ENCODE measurements at regions not wholly inside any gene's neighbourhood (a gene's known extent, or its start where the extent isn't known, plus 50 kb on each side); places are given as distances from the start of the nearest gene placed in this dataset.
"Not testable (repeated sequence)": the region's sequence is repeated elsewhere in the genome, so short reads cannot be mapped to it uniquely, and the experiment has no call there.

- DNase-seq, result no peak
Measured at GRCh38 chr1:221206076-221206475, 326.8 kb downstream of the HLX start.

- DNase-seq, result no peak
Measured at GRCh38 chr1:221212926-221213325, 333.7 kb downstream of the HLX start.

- no peak for DNase-seq
Measured at GRCh38 chr1:221217029-221217428, 337.8 kb downstream of the HLX start.

DNA sequence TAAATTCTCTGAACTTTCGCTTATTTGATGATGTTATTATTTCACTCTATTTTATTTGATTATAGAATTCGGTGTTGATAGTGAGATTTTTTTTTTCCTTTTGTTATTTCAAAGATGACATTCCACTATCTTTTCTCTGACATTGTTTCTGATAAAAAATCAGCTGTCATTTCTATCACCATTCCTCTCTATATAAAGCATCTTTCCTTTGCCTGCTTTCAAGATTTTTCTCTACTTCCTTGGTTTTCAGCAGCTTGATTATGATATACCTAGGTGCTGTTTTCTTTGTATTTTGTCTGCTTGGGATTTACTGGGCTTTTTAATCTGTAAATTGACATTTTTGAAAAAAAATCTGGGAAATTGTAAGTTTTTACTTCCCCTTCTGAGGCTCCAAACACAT lies 344.0 kb downstream of the HLX start:
- no peak for DNase-seq

- no peak for DNase-seq
Measured at GRCh38 chr1:221227460-221227859, 348.2 kb downstream of the HLX start.

GRCh38 chr1:221227872-221228337 lies 348.7 kb downstream of the HLX start:
- DNase-seq, result no peak

GRCh38 chr1:221228594-221228993 lies 349.4 kb downstream of the HLX start:
- no peak for DNase-seq

DNA sequence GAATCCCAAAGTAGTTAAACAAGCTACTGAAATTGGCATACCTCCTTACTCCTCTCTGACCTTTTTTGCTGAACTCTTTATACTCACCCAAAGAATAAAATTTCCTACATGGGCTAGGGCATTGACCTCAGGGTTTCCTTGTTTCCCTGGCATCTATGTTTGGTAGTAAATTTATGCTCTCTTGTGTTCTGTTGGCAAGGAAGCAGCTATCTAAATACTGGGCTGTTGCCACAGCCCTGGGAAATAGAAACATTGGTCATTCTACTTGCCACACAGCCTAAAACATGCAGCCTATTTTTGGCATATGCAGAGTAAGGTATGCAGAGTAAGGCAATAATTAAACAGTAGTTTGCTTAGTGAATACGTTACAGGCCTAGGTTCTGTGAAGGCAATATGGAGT lies 351.4 kb downstream of the HLX start:
- no peak for DNase-seq

GRCh38 chr1:221234791-221235190 lies 355.5 kb downstream of the HLX start:
- no peak for DNase-seq

GRCh38 chr1:221237587-221237986 lies 358.3 kb downstream of the HLX start:
- DNase-seq, result no peak

DNA sequence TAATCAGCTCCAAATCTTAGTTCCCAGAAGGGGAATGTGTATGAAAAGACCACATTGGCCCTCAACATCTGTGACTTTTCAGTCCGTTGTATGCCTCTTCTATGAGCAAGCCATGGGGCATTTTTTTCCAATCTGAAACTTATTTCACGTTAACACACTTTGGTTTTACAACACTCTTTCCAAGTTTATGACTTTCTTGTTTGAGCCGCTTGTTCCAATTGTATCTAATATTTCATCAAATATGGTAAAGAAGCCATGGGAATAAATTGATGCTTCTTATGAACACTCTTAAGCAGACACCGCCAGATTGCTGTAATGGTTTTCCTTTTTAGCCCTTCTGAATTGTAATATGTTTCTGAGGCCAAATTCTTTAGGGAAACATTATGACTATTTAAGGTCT lies 359.9 kb downstream of the HLX start:
- no peak for DNase-seq

DNA sequence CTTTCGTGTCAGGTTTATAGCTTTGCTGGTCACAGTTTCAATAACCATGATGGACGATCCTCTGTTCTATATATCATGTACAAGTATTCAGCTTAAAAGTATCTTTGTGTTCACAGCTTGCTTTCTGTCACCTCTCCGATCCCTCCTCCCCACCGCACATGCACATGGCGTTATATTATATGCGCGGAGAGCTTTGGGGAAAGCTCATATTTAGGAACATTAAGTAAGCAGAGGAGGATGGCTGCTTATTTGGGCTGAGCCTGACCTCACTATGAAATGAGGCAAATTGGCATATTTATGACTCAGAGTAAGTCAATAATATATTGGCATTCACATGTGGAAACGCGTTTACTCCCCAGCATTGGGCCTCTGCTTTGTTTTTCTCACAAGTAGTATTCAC lies 360.5 kb downstream of the HLX start:
- DNase-seq, result no peak

DNA sequence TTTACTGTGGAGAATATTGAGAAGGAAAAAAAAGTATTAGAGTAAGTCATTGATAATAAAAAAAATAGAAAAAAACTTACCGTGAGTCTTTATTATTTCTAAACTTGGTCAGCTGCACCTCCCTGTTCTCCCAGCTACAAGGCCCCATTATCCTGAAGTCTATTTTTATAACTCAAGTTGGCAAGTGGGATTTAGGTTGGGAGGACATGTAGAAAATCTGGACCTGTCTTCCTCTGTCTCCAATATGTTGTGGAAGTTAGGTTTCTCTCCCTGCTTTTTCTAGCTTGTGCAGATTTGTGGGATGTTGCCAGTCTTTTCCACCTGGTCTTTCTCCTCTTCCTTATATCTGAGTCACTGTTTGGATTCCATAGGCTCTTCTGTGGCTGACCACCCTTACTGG lies 361.4 kb downstream of the HLX start:
- no peak for DNase-seq

GRCh38 chr1:221241157-221241556 lies 361.9 kb downstream of the HLX start:
- no peak for DNase-seq

GRCh38 chr1:221241592-221241991 lies 362.3 kb downstream of the HLX start:
- DNase-seq, result no peak

DNA sequence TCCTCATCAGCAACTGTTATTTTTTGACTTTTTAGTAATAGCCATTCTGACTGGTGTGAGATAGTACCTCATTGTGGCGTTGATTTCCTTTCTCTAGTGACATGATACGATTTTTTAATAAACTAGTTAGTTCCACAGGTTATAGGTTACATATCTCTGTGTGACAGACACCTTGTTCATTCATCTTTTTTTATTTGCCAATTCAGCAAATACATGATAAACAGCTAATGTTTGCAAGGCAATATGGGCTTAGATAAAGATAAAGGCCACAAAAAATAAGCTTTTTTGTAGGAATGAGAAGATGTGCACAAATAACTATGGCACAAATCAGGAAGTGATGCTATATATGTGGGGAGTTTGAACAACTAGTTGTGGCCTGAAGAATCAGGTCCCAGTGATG lies 366.8 kb downstream of the HLX start:
- DNase-seq, result no peak

DNA sequence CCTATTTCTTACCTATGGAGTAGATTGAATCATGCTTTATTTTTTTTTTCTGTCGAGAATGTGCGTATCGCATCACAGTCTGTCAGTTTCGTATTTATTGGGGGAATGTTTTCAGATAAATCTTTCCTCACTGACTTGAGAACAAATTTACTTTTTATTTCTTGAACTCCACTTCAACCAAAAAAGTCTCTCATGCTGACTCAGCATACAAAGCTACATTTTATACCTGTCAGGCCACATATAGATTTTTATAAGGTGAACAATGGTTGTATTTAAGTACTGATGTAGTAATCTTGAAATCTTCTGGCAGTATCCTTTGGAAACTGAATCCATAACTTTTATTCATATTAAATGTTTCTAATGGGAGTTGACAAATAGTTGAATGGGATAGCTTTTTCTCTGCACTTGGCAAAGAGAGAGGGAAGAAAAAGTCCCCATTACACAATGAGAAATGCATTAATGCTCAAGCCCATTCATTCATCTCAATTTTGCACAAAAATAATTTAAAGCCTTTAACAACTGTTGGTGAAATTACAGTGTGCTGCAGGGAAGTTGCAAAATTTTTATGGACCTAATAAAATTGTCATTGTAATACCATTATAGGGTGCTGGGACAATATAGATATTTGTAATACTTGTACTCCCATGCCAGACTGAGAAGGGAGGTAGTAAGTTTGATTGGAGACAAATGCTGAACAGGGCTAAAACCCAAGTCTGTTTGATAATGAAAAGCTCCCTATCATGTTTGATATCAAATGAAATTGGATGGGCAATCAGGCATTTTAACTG lies 367.6 kb downstream of the HLX start:
- DNase-seq, result no peak

DNA sequence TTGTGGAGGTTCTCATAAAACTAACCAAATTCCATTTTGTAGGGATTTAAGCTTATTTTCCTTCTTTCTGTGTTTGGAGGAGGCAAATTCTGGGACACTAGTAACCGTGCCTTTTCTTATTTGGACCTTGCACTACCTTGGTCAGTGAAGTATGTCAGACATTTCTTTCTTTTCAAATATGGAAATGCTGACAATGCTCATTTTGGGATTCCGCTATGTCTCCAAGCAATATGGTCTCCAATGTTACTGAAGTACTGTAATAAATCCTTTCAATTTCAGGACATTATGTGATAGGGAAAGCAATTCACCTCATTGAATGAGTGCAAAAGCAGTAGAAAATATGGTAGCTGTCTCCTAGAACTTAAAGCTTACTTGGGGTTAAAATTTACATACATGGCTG lies 372.3 kb downstream of the HLX start:
- no peak for DNase-seq

GRCh38 chr1:221254813-221255212 lies 375.6 kb downstream of the HLX start:
- DNase-seq, result no peak

GRCh38 chr1:221256773-221257172 lies 377.5 kb downstream of the HLX start:
- DNase-seq, result no peak

DNA sequence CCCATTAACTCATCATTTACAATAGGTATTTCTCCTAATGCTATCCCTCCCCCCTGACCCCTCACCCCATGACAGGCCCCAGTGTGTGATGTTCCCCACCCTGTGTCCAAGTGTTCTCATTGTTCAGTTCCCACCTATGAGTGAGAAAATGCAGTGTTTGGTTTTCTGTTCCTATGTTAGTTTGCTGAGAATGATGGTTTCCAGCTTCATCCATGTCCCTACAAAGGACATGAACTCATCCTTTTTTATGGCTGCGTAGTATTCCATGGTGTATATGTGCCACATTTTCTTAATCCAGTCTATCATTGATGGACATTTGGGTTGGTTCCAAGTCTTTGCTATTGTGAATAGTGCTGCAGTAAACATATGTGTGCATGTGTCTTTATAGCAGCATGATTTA lies 378.3 kb downstream of the HLX start:
- not testable (repeated sequence) for DNase-seq

- not testable (repeated sequence) for DNase-seq
Measured at GRCh38 chr1:221262677-221263076, 383.4 kb downstream of the HLX start.

GRCh38 chr1:221263831-221264767 lies 384.9 kb downstream of the HLX start:
- DNase-seq, result peak; percentile 9

GRCh38 chr1:221264848-221265247 lies 385.6 kb downstream of the HLX start:
- DNase-seq, result no peak
